A673 (cell line): ENCODE measurements at regions not wholly inside any gene's neighbourhood (a gene's known extent, or its start where the extent isn't known, plus 50 kb on each side); places are given as distances from the start of the nearest gene placed in this dataset.

ENCODE experiments used
- CTCF ChIP-seq: fragments of 300-800, 200-600 bp; sonication (generic); conservative IDR thresholded peaks from 2 replicates; pipeline ENCODE4 v1.5.1; 2017; ENCODE audit warnings: low read depth, mild to moderate bottlenecking, antibody characterized with exemption, low read length, moderate library complexity, mixed read lengths
- EZH2 ChIP-seq: fragments of 200-600 bp; sonication (generic); IDR thresholded peaks from 2 replicates; pipeline ENCODE4 v1.6.1; 2017; ENCODE audit warnings: borderline replicate concordance, low read depth, mild to moderate bottlenecking, mixed read lengths, antibody characterized with exemption, low read length; ENCODE audit not compliant: poor library complexity, severe bottlenecking

- no peak for TF ChIP-seq CTCF
- TF ChIP-seq EZH2 = no peak
These were observed 224.9 kb upstream of the ZNF717 start for GRCh38 chr3:76010252-76010651.
